ENCODE measurements at regions not wholly inside any gene's neighbourhood (a gene's known extent, or its start where the extent isn't known, plus 50 kb on each side); places are given as distances from the start of the nearest gene placed in this dataset.

- no peak for DNase-seq (ENCODE audit: low spot score)
Measured at GRCh38 chr6:141316236-141316635, 816.5 kb upstream of the GJE1 start.

- no peak for DNase-seq (ENCODE audit: low spot score)
Measured at GRCh38 chr6:141313986-141314385, 818.7 kb upstream of the GJE1 start.

GRCh38 chr6:141309295-141309694, 823.4 kb upstream of the GJE1 start:
- no peak for DNase-seq (ENCODE audit: low spot score)

GRCh38 chr6:141307309-141307998, 825.3 kb upstream of the GJE1 start:
- DNase-seq (ENCODE audit: low spot score): no peak

GRCh38 chr6:141303907-141304306, 828.8 kb upstream of the GJE1 start:
- no peak for DNase-seq (ENCODE audit: low spot score)

GRCh38 chr6:141301779-141302178, 830.9 kb upstream of the GJE1 start:
- no peak for DNase-seq (ENCODE audit: low spot score)

- no peak for DNase-seq (ENCODE audit: low spot score)
Measured at GRCh38 chr6:141290941-141291721, 841.6 kb upstream of the GJE1 start.

GRCh38 chr6:141288947-141289346, 843.8 kb upstream of the GJE1 start:
- no peak for DNase-seq (ENCODE audit: low spot score)

- no peak for DNase-seq (ENCODE audit: low spot score)
Measured at GRCh38 chr6:141282263-141282662, 850.5 kb upstream of the GJE1 start.

- no peak for DNase-seq (ENCODE audit: low spot score)
Measured at GRCh38 chr6:141269684-141270083, 863.0 kb upstream of the GJE1 start.

GRCh38 chr6:141267420-141267819, 865.3 kb upstream of the GJE1 start:
- DNase-seq (ENCODE audit: low spot score): no peak

GRCh38 chr6:141265756-141266623, 866.7 kb upstream of the GJE1 start:
- DNase-seq (ENCODE audit: low spot score): no peak

- DNase-seq (ENCODE audit: low spot score): no peak
Measured at GRCh38 chr6:141264101-141264500, 868.6 kb upstream of the GJE1 start.

- DNase-seq (ENCODE audit: low spot score): no peak
Measured at GRCh38 chr6:141261672-141262060, 871.1 kb upstream of the GJE1 start.

- no peak for DNase-seq (ENCODE audit: low spot score)
Measured at GRCh38 chr6:141261016-141261671, 871.6 kb upstream of the GJE1 start.

GRCh38 chr6:141260627-141261015, 872.1 kb upstream of the GJE1 start:
- DNase-seq (ENCODE audit: low spot score): no peak

- no peak for DNase-seq (ENCODE audit: low spot score)
Measured at GRCh38 chr6:141259807-141260206, 872.9 kb upstream of the GJE1 start.

- no peak for DNase-seq (ENCODE audit: low spot score)
Measured at GRCh38 chr6:141259091-141259490, 873.6 kb upstream of the GJE1 start.

- DNase-seq (ENCODE audit: low spot score): no peak
Measured at GRCh38 chr6:141258516-141258915, 874.2 kb upstream of the GJE1 start.

- no peak for DNase-seq (ENCODE audit: low spot score)
Measured at GRCh38 chr6:141254336-141254735, 878.4 kb upstream of the GJE1 start.

- DNase-seq (ENCODE audit: low spot score): no peak
Measured at GRCh38 chr6:141252828-141253608, 879.7 kb upstream of the GJE1 start.

Data from kidney capillary endothelial cell (primary cell).